ENCODE measurements at regions not wholly inside any gene's neighbourhood (a gene's known extent, or its start where the extent isn't known, plus 50 kb on each side); places are given as distances from the start of the nearest gene placed in this dataset.
A peak's percentile ranks its signal among the peaks of the same experiment; 100 is the strongest.

DNA sequence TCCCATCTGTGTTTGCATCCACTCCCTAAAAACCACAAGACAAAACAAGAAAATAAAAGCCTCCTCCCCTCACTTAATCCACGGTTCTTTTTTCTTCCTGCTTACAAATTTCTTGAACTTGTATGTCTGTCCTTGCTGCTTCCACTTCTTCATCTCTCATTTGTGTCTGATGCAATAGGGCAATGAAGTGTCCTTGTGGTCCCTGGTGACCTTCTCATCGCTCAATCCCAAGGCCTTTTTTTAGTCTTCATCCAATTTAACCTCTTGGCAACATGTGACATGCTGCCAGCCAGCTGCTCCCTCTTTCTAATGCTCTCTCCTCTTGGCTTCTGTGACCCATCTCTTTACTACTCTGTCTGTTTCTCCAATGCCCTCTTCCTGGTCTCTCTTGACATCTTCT lies 87.6 kb downstream of the SEMA4F start:
- FAIRE-seq: no peak
- no peaks in the 10 kb centered on the region for H3K27me3 ChIP-seq (replicated peaks in 1 of 4; ENCODE audit: control insufficient read depth in 3 of 4, extremely low read depth in 1 of 4, insufficient read depth in 3 of 4, low read length in 3 of 4)
- no peak overlapping the region for H3K4me2 ChIP-seq (ENCODE audit: insufficient read depth in 1 of 2, low read depth in 2 of 2, low read length in 2 of 2)
- no peak overlapping the region for H4K8ac ChIP-seq (ENCODE audit: extremely low read depth, insufficient read depth, low read length)
- no peaks in the 10 kb centered on the region; a peak in 1 of 8 replicates for H3K36me3 ChIP-seq (ENCODE audit: control insufficient read depth in 2 of 4, insufficient read depth in 4 of 4, low read length in 3 of 4)
- H2BK12ac ChIP-seq (ENCODE audit: low read depth, low read length): no peak overlapping the region
- no peak overlapping the region for H3K4ac ChIP-seq (replicated peaks; ENCODE audit: insufficient read length, low read depth, low read length)
- H3K79me2 ChIP-seq (ENCODE audit: control insufficient read depth in 1 of 2, insufficient read depth in 2 of 2, low read length in 2 of 2): no peaks in the 10 kb centered on the region
- DNase-seq (ENCODE audit: low read depth in 1 of 2, low spot score in 2 of 2): no peak
- H2AK5ac ChIP-seq (ENCODE audit: low read depth, low read length): no peak overlapping the region
- H4K20me1 ChIP-seq (replicated peaks in 1 of 2; ENCODE audit: control insufficient read depth in 1 of 2, insufficient read depth in 2 of 2, low read length in 2 of 2): no peaks in the 10 kb centered on the region
- no peaks in the 10 kb centered on the region for H3K79me1 ChIP-seq (ENCODE audit: low read depth, low read length)
- H3K9me3 ChIP-seq (ENCODE audit: insufficient read depth in 2 of 2, low read depth in 1 of 2, low read length in 1 of 2): peaks cover 2 to 3% of the 10 kb centered on the region in 2 experiments; a peak in 1 of 4 replicates
- ChIA-PET CTCF (ENCODE audit: partially characterized antibody) (interaction anchor here (0.8 to 2.9 kb wide), 4 partner anchors 11 to 157 kb away, joined by 3 to 11 read pairs (median 8); partner anchors contain the start of gene HK2), POLR2A (ENCODE audit: partially characterized antibody) (interaction anchor here (1.1 to 2.3 kb wide), 2 partner anchors 9 to 93 kb away, joined by 6 to 8 read pairs; partner anchors contain the start of gene HK2)
- no peak overlapping the region for H2BK15ac ChIP-seq (ENCODE audit: low read length)
- no peak overlapping the region for H3K4me3 ChIP-seq (ENCODE audit: extremely low read depth in 1 of 4, insufficient read depth in 2 of 4, low read depth in 3 of 4, low read length in 4 of 4)
- TF ChIP-seq, protein P1, sequence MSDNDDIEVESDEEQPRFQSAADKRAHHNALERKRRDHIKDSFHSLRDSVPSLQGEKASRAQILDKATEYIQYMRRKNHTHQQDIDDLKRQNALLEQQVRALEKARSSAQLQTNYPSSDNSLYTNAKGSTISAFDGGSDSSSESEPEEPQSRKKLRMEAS (IDR thresholded peaks at IDR 0.05): no peak
- TF ChIP-seq ZNF274 (IDR thresholded peaks at IDR 0.05; ENCODE audit: borderline replicate concordance, extremely low read depth, low read length): no peak
- peak overlapping the region; percentile 72; the same call in 1 of the 2 replicates for H3K18ac ChIP-seq (ENCODE audit: extremely low read depth, low read length)
- H3K27ac ChIP-seq (ENCODE audit: low read depth, low read length): no peak overlapping the region
- 87% methylated on average over 2 of the region's 2 CpGs; no CpG with 5 or more reads in 1 of the 2 experiments for WGBS, 2 experiments (ENCODE audit: extremely low coverage in 1 of 2, insufficient coverage in 1 of 2, insufficient read length in 1 of 2, insufficient replicate concordance in 2 of 2, low coverage in 1 of 2, low lambda C conversion rate in 2 of 2, missing lambda C conversion rate in 1 of 2)
- H4K5ac ChIP-seq (ENCODE audit: insufficient read length, low read depth, low read length): no peak overlapping the region
- no peak overlapping the region for H2BK120ac ChIP-seq (replicated peaks; ENCODE audit: low read depth, low read length)
- H3K14ac ChIP-seq (ENCODE audit: insufficient read length): no peak overlapping the region
- no peak overlapping the region for H2BK20ac ChIP-seq (ENCODE audit: low read length)
- H2BK5ac ChIP-seq (ENCODE audit: low read depth, low read length): no peak overlapping the region
- no peak overlapping the region for H3K23ac ChIP-seq (ENCODE audit: insufficient read length)
- no peak overlapping the region for H4K91ac ChIP-seq (replicated peaks; ENCODE audit: insufficient read length, low read length)
- no peaks in the 10 kb centered on the region for H3K23me2 ChIP-seq (ENCODE audit: low read depth, low read length)
- H3K9ac ChIP-seq (replicated peaks in 1 of 4; ENCODE audit: extremely low read depth in 1 of 4, low read depth in 3 of 4, low read length in 3 of 4): no peak overlapping the region
- no peak overlapping the region; the same call in 1 of the 2 replicates for H2AFZ ChIP-seq (ENCODE audit: low read length)
- peaks cover 0 to 6% (median 2%) of the 10 kb centered on the region in 4 experiments; a peak in 2 of 7 replicates for H3K4me1 ChIP-seq (replicated peaks in 1 of 4; ENCODE audit: control insufficient read depth in 3 of 4, insufficient read depth in 4 of 4, low read length in 3 of 4)
- H3K56ac ChIP-seq (replicated peaks; ENCODE audit: insufficient read length, low read depth, low read length): no peak overlapping the region

All from H1 (cell line).